ENCODE measurements at regions not wholly inside any gene's neighbourhood (a gene's known extent, or its start where the extent isn't known, plus 50 kb on each side); places are given as distances from the start of the nearest gene placed in this dataset.

- Histone ChIP-seq H3K27ac (no peak overlapping the region), H3K36me3 (no peaks in the 10 kb centered on the region), H3K9me3 (no peaks in the 10 kb centered on the region), H3K27me3 (no peaks in the 10 kb centered on the region), H3K4me3 (no peak overlapping the region), H3K4me1 (no peaks in the 10 kb centered on the region)
- no peak for TF ChIP-seq POLR2A (IDR thresholded peaks at IDR 0.05)
- TF ChIP-seq CTCF (IDR thresholded peaks at IDR 0.05) = no peak
- no peak for DNase-seq
- intact Hi-C loops (cut with DNase I; ENCODE audit: low total_unique reads) = no loop called here
These were observed 61.0 kb upstream of the RFC3 start for GRCh38 chr13:33756929-33757328.

GRCh38 chr13:33757713-33758112 lies 60.2 kb upstream of the RFC3 start:
- H3K4me3 ChIP-seq = no peak overlapping the region
- no peaks in the 10 kb centered on the region for H3K36me3 ChIP-seq
- no peaks in the 10 kb centered on the region for H3K4me1 ChIP-seq
- no peak overlapping the region for H3K27ac ChIP-seq
- H3K27me3 ChIP-seq = no peaks in the 10 kb centered on the region
- no peaks in the 10 kb centered on the region for H3K9me3 ChIP-seq
- intact Hi-C loops (cut with DNase I; ENCODE audit: low total_unique reads) = no loop called here
- DNase-seq = no peak
- TF ChIP-seq POLR2A (IDR thresholded peaks at IDR 0.05) (no peak), CTCF (IDR thresholded peaks at IDR 0.05) (no peak)

- intact Hi-C loops (cut with DNase I; ENCODE audit: low total_unique reads) = no loop called here
- no peak for TF ChIP-seq CTCF (IDR thresholded peaks at IDR 0.05)
- no peak for TF ChIP-seq POLR2A (IDR thresholded peaks at IDR 0.05)
- Histone ChIP-seq H3K27ac (no peak overlapping the region), H3K36me3 (no peaks in the 10 kb centered on the region), H3K9me3 (no peaks in the 10 kb centered on the region), H3K27me3 (no peaks in the 10 kb centered on the region), H3K4me3 (no peak overlapping the region), H3K4me1 (no peaks in the 10 kb centered on the region)
- no peak for DNase-seq
These were observed 59.8 kb upstream of the RFC3 start for GRCh38 chr13:33758113-33758512.

GRCh38 chr13:33761740-33762139 lies 56.2 kb upstream of the RFC3 start:
- intact Hi-C loops (cut with DNase I; ENCODE audit: low total_unique reads) = no loop called here
- DNase-seq = no peak

GRCh38 chr13:33763021-33763420 lies 54.9 kb upstream of the RFC3 start:
- Histone ChIP-seq H3K9me3 (no peaks in the 10 kb centered on the region), H3K36me3 (no peaks in the 10 kb centered on the region), H3K4me1 (no peaks in the 10 kb centered on the region), H3K27me3 (no peaks in the 10 kb centered on the region), H3K4me3 (no peak overlapping the region), H3K27ac (no peak overlapping the region)
- no peak for TF ChIP-seq POLR2A (IDR thresholded peaks at IDR 0.05)
- TF ChIP-seq CTCF (IDR thresholded peaks at IDR 0.05) = no peak
- intact Hi-C loops (cut with DNase I; ENCODE audit: low total_unique reads) = no loop called here
- DNase-seq = no peak

More at GRCh38 chr13:33761740-33762139, 56.2 kb upstream of the RFC3 start:
- no peaks in the 10 kb centered on the region for H3K9me3 ChIP-seq
- no peaks in the 10 kb centered on the region for H3K4me1 ChIP-seq
- no peaks in the 10 kb centered on the region for H3K27me3 ChIP-seq
- H3K4me3 ChIP-seq = no peak overlapping the region
- no peak for TF ChIP-seq CTCF (IDR thresholded peaks at IDR 0.05)
- no peak for TF ChIP-seq POLR2A (IDR thresholded peaks at IDR 0.05)
- H3K36me3 ChIP-seq = no peaks in the 10 kb centered on the region
- no peak overlapping the region for H3K27ac ChIP-seq

All from uterus (tissue), 3 donors.